ENCODE measurements at regions not wholly inside any gene's neighbourhood (a gene's known extent, or its start where the extent isn't known, plus 50 kb on each side); places are given as distances from the start of the nearest gene placed in this dataset.

DNA sequence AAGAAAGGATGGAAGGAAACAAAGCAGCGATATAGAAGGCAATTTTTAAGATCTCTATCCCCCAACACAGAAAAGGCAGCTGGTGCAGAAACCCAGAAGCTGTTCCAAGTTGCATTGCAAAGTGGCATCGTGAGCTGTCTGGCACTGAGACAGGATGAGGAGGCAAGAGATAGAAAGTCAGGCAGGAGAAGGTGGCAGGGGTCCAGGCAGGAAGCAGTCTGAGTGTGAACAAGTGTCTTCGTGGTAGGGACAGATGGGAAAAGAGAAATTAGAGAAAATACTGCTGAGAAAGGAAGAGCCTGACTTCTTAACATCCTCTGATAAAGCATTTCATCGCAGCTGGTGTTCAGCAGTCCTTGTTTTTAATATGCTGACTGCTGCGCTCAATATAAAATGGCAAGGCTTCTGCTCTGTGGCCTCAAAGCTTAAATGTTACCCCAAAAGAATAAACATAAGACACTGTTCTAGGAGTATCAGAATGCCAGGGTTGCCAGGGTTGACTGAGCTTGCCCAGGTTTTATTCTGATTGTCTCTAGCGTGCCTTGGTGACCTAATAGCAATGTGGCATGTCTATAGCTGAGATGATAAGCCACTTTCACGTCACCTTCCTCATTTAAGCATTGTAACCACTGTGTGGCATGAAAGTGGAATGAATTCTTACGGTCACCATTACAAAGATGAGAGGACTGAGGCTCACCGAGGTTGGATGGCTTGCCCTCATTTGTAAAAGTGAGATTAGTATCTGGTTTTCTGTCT is 397.6 kb downstream of the NUAK1 start:
- peak in 53 of 58 donors; percentile 3 to 86 (median 53) for DNase-seq

DNA sequence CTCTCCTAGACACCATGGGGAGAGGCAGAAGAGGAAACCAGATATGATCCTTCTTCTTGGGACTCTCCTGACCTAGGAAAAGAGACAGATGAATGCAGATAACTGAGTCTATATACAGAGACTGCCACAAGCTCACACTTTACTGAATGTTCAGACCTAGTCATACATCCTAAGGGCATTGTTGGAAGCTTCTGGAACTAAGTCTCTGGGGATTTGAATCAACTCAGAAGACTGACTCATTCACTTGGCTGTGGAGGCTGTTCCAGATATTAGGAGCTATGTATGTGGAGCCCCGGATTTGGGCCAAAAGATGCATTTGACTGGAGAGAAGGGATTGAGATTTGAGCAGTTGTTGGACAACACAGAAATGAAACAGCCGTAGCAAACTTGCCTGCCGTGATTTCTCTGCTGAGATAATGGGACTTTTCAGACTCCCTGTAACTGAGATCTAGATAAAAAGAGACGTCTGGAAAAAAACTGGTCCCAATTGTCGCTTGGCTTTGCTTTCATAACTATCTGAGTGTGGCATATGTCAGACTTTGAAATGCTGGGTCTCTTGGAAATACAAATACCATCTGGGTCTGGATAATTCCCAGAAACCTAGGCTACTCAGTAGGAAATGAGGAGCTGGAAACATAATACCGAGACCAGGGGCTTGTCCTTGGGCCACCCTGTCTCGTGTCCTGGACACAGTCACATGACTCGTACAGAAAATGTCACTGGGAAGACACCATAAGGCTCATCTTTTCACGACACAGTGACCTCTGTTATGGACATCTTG is 396.8 kb downstream of the NUAK1 start:
- peak in 15 of 58 donors; percentile 0 to 44 (median 9) for DNase-seq

DNA sequence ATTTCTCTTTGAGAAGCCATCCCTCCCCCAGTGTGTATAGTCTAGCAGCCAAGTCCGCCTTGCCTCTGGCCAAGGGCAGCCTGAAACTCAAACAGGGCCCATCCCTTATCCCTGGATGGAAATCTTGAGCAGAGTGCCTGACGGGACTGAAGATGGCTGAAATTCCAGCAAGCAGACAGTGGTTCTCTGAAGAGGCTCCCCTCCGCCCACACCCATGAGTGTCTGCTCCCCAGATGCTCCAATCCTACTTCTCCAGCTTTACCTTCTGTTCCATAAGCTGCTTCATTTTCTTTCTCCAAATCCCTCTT is 396.2 kb downstream of the NUAK1 start:
- DNase-seq = peak in 8 of 58 donors; percentile 2 to 23 (median 14)

DNA sequence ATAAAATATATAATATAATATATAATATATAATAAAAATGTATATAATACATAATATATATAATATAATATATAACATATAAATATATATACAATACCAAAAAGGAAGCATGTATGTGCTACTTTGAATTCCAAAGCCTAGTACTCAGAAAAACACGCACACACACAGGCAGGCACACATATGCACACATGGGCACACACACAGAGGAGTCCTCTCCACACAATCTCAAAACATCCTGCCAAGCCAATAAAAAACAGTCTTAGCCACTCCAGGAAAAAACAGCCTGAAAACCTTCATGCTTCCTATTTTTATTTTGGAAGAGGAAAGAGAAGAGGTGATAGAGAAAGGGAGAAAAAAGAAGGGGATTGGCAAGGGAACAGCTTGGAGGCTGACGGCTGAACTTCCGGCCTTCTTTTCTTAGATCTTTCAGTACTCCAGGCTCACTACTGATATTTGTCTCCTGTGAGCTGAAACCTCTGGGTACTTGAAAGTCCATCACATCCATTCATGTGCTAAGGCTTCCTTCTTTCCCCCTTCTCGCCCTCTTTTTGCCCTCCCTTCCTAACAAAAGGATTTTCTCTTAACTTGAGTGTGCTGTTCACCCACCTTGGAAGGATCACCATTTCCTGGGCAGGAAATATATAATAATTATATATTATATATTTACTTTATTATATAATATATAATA is 394.2 kb downstream of the NUAK1 start:
- no peak for DNase-seq

DNA sequence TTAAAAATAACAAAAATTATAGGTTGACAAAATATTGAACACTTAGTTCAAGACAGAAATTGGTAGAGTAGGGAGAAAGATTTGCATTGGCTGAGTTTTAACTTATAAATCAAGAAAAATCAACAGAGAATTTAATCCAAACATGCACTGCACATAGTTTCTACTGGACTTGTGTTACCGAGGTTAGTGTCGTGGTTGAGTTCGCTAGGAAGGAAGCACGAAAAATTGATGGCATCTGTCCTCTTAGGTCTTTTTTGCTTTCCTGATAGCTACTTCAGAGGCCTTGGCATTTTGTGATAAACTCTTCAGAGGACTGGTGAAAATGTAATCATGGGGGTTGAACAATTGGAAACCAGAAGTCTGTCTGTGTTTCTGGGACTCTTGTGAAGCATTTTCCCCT is 392.9 kb downstream of the NUAK1 start:
- DNase-seq = no peak

DNA sequence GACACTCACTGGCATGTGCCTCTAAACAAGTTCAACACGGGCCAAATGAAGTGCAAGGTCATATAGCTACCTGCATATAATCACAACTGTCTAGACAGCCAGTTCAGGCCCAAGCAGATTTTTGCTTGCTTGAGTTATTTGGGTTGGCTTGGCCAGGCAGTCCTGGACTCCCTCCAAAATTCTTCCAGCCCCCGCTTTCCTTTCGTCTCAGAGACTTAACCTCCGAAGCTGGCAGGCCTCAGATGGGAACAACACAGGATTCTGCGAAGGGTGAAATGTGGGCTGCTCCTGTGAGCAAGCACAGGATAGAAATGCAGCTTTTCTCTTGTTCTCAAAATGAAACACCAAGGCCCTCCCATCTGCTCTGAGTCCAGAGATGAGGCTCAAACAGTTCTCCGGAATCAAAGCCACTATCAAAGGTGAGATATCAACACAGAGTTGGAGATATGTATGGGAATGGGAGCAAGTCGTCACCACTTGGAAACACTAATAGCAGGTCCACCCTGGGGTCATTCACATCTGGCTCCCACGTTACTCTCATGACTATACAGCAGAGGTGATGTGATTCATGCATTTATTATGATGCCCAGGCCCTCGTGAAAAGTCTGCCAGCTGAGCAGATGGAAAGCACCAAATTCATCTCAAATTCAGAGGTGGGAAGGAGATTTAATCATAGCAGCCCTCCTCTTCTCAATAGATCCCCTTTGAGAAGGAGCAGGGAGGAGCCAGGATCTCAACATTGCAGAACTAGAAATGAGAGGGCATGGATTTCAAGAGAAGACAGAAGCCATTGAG is 389.8 kb downstream of the NUAK1 start:
- peak in 51 of 58 donors; percentile 6 to 86 (median 49) for DNase-seq

DNA sequence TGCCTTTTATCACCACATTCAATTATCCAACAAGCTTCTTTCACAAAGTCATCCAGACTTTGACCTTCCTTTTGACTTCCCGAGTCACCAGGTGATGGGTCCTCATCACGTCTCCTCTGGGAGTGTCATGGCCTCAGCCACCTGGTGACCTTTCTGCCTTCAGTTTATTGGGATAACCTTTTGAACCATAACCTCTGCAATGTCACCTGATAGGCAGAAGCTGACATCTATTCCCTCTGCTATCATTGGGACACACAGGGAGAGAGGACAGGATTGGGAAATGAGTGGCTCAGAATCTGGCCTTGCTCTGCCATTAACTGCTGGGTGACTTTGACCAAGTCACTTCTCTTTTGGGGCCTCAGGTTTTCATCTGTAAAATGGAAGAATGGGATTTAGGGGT is 388.7 kb downstream of the NUAK1 start:
- no peak for DNase-seq

DNA sequence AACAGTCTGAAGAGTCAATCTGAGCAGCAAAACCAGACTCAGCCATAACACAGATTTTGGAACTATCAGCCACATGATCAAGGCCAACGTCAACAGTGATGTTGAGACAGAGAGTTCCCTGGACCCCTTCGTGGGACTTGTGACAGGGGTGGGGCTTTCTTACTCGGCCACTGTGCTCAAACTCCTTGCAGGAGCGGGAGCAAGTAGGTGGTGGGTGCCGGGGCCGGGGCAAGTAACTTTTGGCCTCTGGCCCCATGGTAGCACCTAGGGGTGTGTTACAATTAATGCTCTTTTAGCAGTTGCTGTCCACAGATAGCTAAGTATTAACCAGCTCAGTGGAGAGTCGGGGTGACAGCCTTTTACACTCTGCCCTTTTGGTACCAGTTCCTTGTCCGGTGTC is 384.4 kb downstream of the NUAK1 start:
- DNase-seq = no peak

DNA sequence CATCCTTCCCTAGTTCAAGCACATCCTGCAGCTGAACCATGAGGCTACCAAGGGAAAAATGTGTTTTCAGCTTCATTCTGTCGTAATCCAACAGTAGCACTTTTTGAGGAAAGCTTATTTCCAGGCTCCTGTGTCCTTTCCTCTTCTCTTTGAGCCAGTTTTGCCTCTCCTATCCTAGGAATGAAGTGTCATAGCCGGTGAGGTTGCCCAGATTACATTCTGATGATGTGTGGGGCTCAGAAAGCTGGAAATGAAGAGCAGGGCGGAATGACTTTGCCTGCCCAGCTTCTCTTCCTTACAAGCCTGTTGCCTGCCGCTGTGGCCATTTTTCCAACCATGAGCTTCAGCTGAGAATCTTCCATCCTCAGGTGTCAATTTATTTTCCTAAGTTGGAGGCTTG is 381.8 kb downstream of the NUAK1 start:
- DNase-seq = no peak

DNA sequence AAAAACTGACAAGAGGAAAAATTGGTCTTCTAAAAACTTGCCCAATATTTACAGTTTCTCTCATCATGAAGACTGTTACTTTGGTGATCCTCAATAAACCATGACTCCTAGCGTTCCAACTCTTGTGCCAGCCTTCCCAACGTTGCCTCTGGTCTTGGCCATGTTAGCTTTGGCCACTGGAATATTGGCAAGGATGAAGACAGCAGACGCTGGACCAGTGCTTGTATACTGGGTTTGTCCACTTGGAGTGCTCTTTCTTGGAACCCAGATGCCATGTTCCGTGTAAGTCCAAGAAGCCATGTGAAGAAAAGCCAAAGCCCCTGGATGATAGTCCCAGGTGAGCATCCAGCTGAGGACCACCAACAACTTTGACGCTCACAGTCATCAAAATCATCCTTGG is 379.6 kb downstream of the NUAK1 start:
- DNase-seq = no peak

DNA sequence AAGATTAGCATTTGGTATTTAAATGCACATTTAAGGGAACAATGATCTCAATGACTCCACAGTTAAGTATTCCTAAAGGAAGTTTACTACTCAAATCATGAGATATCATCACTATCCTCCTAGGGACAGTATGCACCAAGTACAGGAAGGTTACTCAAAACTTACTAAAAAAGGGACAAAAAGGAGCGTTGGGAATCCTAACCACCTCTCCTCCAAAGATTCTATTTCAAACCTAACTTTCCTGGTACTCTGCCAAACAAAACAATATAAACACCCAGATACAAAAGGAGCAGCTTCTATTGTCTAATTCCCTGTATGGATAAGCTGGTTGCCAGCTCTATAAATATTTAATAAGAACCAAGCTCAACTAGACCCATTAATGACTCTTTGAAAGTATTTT is 377.7 kb downstream of the NUAK1 start:
- no peak for DNase-seq

DNA sequence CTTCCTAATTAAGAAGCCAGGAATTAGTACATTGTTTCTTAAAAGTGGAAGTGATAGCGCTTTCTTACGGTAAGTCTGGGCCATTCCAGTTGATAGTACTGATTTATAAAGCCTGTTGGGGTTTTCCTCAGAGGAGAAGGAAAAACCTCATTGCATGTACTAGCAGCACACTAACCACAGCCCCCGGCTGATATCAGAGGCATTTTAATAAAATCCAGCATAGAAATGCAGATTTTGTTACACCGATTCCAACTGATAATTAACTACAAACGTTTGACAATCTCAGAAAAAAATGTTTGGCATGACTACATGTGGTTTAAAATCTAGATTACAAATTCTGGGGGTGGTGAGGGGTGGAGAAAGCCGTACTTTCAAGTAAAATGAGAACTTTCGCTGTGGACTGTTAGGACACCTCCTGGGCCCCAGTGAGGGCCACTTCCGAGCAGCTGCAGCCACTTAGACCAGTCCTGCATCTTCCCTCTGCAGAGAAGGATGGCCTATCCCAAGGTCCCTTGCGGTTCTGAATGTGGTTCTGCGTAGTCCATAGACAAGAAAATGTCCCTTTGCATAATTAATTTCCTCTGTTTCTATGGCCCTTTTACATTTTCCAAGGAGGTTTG is 374.4 kb downstream of the NUAK1 start:
- DNase-seq = no peak

DNA sequence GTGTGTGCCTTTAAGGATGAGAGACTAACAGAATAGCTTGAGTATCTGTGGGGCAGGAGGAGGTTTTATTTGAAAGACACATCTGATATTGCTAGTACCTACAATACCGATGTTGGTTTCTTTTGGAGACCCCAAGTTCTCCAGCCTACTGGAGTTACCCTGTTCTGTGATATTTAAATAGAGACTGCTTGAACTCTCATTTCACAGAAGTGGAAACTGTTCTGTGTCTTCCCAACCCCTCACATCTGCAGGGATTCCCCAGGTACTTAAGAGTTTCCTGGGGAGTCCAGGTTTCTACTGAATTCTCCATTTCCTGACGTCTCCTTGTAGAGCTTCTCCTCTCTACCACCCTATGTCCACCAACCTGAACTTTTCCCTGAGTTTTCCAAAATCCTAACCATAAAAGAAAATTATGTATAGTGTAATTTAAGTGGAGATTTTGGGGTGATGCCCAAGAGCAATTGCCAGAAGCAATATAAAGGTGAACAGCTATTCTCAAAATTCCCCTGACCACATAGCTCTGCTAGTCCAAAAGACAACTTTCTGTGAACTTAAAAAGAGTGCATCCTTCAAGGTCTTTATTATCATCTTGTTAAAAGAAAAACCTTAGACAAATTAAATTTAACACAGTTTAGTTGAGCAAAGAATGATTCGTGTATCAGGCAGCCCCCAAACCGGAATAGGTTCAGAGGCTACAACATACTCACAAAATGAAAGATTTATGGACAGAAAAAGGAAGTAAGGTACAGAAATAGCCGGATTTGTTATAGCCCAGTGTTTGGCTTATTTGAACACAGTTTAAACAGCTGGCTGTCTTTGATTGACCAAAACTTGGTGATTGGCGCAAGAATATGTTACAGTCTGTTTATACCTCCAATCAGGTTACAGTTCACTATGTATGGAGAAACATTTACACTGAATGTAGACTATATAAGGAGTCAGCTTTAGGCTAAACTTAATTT is 373.4 kb downstream of the NUAK1 start:
- DNase-seq = no peak

DNA sequence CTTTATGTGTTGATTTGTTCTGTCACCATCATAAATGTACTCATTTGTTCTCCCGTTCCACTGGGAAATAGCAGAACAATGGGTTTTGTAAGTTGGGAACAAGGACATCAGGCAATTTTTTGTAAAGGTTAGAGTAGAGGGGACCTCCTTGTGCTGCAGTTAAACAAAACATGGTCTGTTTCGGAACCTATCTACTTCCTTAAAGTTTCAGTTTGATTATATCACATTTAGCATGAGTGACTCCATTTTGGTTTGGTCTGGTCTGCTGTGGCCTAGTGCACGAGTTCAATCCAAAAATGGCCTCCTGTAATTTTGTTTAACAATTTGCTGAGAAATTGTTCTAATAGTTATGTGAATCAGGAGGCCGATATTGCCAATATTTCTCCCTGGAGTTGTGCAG is 372.7 kb downstream of the NUAK1 start:
- no peak for DNase-seq

DNA sequence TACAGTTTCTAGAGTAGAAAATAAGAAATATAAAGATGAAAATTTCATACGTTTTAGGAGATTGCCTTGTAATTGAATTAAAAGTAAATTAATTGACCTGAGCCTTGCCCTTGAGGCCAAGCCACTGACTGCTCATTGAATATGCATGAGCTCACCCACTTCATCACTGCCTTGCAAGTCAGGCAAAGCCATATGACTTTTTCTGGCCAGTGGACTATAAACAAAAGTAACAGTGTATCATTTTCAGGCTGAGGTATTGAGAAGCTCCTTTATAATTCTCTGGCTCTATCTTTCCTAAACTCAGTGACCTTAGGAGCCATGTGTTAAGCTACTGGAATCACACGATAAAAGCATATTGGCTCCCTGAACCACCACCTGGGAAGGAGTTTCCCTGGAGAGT is 369.3 kb downstream of the NUAK1 start:
- no peak for DNase-seq

DNA sequence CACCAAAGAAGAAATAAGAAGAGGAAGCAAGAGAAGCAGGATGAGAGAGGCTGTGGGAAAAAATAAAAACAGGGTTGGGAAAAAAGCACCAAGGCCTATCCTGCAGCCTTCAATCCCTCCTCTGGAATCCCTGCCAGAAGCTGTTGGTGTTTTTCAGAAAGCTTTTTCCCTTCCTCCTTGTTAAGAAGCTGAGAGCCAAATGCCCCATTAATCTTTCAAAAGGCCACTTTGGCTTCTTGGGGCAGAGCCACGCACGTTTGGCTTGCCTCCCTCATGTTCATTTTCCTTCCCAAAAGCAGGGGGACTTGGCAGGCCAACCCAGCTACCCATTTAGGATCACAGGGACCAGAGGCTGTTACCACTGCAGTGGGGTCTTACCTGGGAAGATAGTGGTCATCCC is 365.3 kb downstream of the NUAK1 start:
- peak in 43 of 58 donors; percentile 5 to 82 (median 24) for DNase-seq

DNA sequence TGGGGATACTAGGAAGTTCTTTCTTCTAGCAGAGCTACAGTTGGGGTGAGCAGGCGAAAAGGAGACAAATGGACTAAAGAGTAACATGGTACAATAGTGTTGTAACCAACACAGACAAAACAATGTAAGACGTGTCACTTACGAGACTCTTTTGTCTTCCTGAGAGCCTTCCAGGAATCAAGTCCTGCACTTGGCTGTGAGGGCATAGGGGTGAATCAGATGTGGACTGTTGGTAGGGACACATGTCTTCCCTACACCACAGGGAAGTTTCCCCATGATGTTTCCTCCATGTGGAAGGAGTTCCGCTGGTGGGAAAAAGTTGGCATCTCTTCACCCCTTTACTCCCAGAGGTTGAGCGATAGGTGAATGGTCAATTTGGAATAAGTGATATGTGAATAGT is 364.7 kb downstream of the NUAK1 start:
- no peak for DNase-seq

DNA sequence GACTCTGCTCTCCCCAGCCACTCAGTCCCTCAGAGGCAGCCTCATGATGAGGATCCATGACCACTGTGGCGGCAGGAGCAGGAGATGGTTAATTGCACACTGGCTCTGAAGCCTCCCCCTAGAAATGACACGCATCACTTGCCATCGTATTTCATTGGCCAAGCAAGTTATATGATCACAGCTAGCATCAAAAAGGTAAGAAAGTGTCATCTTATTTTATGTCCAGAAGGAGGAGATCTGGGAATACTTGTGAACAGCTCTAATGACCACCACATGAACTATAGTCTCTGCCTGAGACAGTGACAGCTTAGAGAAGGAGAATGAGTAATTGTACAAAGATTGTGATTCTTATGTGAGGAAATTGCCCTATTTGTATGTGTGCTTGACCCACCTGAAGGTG is 363.4 kb downstream of the NUAK1 start:
- DNase-seq = peak in 1 of 58 donors; percentile 1

DNA sequence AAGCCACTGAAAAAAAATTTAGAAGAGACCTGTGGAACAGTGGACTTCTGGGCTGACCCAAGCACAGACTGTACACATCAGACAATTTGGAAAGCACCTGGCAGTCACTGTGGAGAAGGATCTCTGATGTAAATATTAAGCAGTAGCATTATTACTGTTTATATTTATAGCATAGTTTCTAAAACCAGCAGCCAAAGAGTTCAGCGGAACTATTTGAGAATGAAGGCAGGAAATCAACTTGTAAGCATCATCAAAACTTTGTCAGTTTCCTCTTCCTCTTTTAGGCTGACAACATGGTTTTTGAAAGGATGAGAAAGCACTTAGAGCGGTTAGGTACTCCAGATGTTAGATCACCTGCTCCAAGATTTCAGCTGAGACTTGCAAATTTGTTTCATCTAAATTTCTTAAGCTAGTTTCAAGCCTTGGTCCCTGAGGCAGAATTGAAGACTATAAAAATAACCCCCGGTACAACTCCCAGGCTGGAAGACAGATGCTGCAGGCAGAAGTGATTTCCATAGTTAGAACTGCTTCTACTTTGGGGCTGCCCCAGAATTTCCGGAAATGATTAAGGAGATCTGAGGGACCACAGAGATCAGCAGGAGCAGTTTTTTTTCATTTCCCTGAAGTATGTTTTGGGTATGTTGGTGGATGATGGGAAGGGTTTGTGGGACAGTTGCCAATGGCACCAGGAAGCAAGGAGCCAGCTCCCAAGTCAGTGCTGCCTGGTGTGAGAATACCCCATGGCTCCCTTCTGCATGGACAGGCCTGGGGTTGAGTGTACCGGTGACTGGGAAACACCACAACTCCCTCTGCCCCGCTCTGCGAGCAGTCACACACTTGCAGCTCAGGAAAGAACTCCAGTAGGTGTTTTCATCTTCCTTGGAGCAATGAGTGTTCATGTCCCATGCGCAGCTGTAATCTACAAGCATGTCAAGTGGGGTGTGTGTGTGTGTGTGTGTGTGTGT is 354.5 kb downstream of the NUAK1 start:
- DNase-seq = peak in 3 of 58 donors; percentile 0 to 4 (median 3)
